Colonic mucosa (tissue), 4 donors: ENCODE measurements at regions not wholly inside any gene's neighbourhood (a gene's known extent, or its start where the extent isn't known, plus 50 kb on each side); places are given as distances from the start of the nearest gene placed in this dataset.

Experiments
- DNase-seq: peaks from one replicate; pipeline ENCODE4 v3.0.0-alpha.2; 2020
- H3K27ac ChIP-seq: fragments of 200-600 bp; one replicate; pipeline ENCODE4 v1.8.0; 2021
- H3K27me3 ChIP-seq: fragments of 200-600 bp; one replicate; pipeline ENCODE4 v1.8.0; 2021
- H3K36me3 ChIP-seq: fragments of 200-600 bp; one replicate; pipeline ENCODE4 v1.8.0; 2021
- H3K4me1 ChIP-seq: fragments of 200-600 bp; one replicate; pipeline ENCODE4 v1.8.0; 2021; ENCODE audit warnings: mild to moderate bottlenecking
- H3K4me3 ChIP-seq: fragments of 200-600 bp; one replicate; pipeline ENCODE4 v1.8.0; 2021
- H3K9ac ChIP-seq, 2 donors: one replicate each; pipeline ENCODE4 v1.7.0; 2013; ENCODE audit warnings: control low read depth in 2 of 2, low read depth in 2 of 2, low read length in 2 of 2
- H3K9me3 ChIP-seq: fragments of 200-600 bp; one replicate; pipeline ENCODE4 v1.8.0; 2021
- CTCF ChIP-seq: fragments of 200-600 bp; IDR thresholded peaks from one replicate; pipeline ENCODE4 v1.8.0; 2022; ENCODE audit warnings: antibody characterized with exemption, mild to moderate bottlenecking
- intact Hi-C: fragments of 100-400 bp; cut with DNase I; formaldehyde crosslinking; loops from one replicate; pipeline ENCODE4 v1.14.1; 2022
- donor health status: healthy.
- donor health status: DM: no; HTN: no; CAD: no.
- donor health status: DM: no; HTN: no; CAD: no.

GRCh38 chr9:19938990-19939733 lies 150.3 kb upstream of the SLC24A2 start:
- no peak overlapping the region for H3K4me3 ChIP-seq
- H3K9me3 ChIP-seq: no peaks in the 10 kb centered on the region
- H3K27me3 ChIP-seq: no peaks in the 10 kb centered on the region
- TF ChIP-seq CTCF: no peak
- intact Hi-C loops: no loop called here
- no peaks in the 10 kb centered on the region for H3K4me1 ChIP-seq
- H3K9ac ChIP-seq: no peak overlapping the region
- no peak overlapping the region for H3K27ac ChIP-seq
- H3K36me3 ChIP-seq: no peaks in the 10 kb centered on the region
- DNase-seq: no peak

- intact Hi-C loops: no loop called here
- Histone ChIP-seq H3K4me3 (no peak overlapping the region), H3K27me3 (no peaks in the 10 kb centered on the region), H3K27ac (no peak overlapping the region), H3K4me1 (no peaks in the 10 kb centered on the region), H3K36me3 (no peaks in the 10 kb centered on the region), H3K9me3 (no peaks in the 10 kb centered on the region), H3K9ac (no peak overlapping the region)
- no peak for TF ChIP-seq CTCF
- DNase-seq: no peak
Observed at GRCh38 chr9:19937121-19937520, 148.3 kb upstream of the SLC24A2 start.

- no peak for TF ChIP-seq CTCF
- Histone ChIP-seq H3K4me1 (no peaks in the 10 kb centered on the region), H3K9me3 (no peaks in the 10 kb centered on the region), H3K27ac (no peak overlapping the region), H3K9ac (no peak overlapping the region), H3K36me3 (no peaks in the 10 kb centered on the region), H3K4me3 (no peak overlapping the region), H3K27me3 (no peaks in the 10 kb centered on the region)
- DNase-seq: no peak
- intact Hi-C loops: no loop called here
Observed at GRCh38 chr9:19936598-19936997, 147.8 kb upstream of the SLC24A2 start.

GRCh38 chr9:19935422-19935821 lies 146.6 kb upstream of the SLC24A2 start:
- DNase-seq: no peak
- H3K4me3 ChIP-seq: no peak overlapping the region
- H3K27me3 ChIP-seq: no peaks in the 10 kb centered on the region
- no peaks in the 10 kb centered on the region for H3K36me3 ChIP-seq
- no peak for TF ChIP-seq CTCF
- no peak overlapping the region for H3K9ac ChIP-seq
- no peak overlapping the region for H3K27ac ChIP-seq
- intact Hi-C loops: no loop called here
- no peaks in the 10 kb centered on the region for H3K4me1 ChIP-seq
- no peaks in the 10 kb centered on the region for H3K9me3 ChIP-seq

- peak overlapping the region; percentile 28 for H3K4me3 ChIP-seq
- H3K9ac ChIP-seq: no peak overlapping the region
- peak; percentile 34 for DNase-seq
- no peaks in the 10 kb centered on the region for H3K36me3 ChIP-seq
- H3K4me1 ChIP-seq: no peaks in the 10 kb centered on the region
- no peak overlapping the region for H3K27ac ChIP-seq
- intact Hi-C loops: no loop called here
- H3K27me3 ChIP-seq: no peaks in the 10 kb centered on the region
- no peak for TF ChIP-seq CTCF
- H3K9me3 ChIP-seq: no peaks in the 10 kb centered on the region
Observed at GRCh38 chr9:19934301-19934871, 145.5 kb upstream of the SLC24A2 start.
